Body of pancreas (tissue), 4 donors: ENCODE measurements at regions not wholly inside any gene's neighbourhood (a gene's known extent, or its start where the extent isn't known, plus 50 kb on each side); places are given as distances from the start of the nearest gene placed in this dataset.

Source experiments
- CTCF ChIP-seq, 7 experiments: fragments of 450-650 bp in 4 of 7; fragments of 200-600 bp in 3 of 7; sonication (generic) in 3 of 7; IDR thresholded peaks; one replicate each; pipeline ENCODE4 v1.5.1; 2016 to 2019; ENCODE audit warnings: antibody characterized with exemption in 7 of 7
- POLR2A ChIP-seq, 3 donors: fragments of 450-650 bp; IDR thresholded peaks; one replicate each; pipeline ENCODE4 v1.6.1; 2016; ENCODE audit warnings: antibody characterized with exemption in 3 of 3, mild to moderate bottlenecking in 2 of 3

- TF ChIP-seq CTCF (IDR thresholded peaks at IDR 0.05) (no peak), POLR2A (IDR thresholded peaks at IDR 0.05) (no peak)
These were observed 252.2 kb upstream of the C1orf174 start for GRCh38 chr1:4152266-4152665.
